ENCODE measurements at regions not wholly inside any gene's neighbourhood (a gene's known extent, or its start where the extent isn't known, plus 50 kb on each side); places are given as distances from the start of the nearest gene placed in this dataset.
"Not testable (repeated sequence)": the region's sequence is repeated elsewhere in the genome, so short reads cannot be mapped to it uniquely, and the experiment has no call there.

GRCh38 chr1:30460661-30461060, 262.7 kb downstream of the MATN1 start:
- H3K9me3 ChIP-seq (ENCODE audit: low read length) = no peaks in the 10 kb centered on the region

GRCh38 chr1:30458730-30459485, 264.5 kb downstream of the MATN1 start:
- not testable (repeated sequence) for H3K27me3 ChIP-seq (ENCODE audit: control insufficient read depth in 1 of 2, insufficient read depth in 2 of 2, low read length in 2 of 2); H3K9me3 ChIP-seq (ENCODE audit: low read length); H3K27ac ChIP-seq (ENCODE audit: low read depth, low read length); H3K9ac ChIP-seq (ENCODE audit: low read length); H3K4me3 ChIP-seq (ENCODE audit: low read depth in 1 of 2, low read length in 2 of 2); H3K4me1 ChIP-seq (ENCODE audit: insufficient read depth, low read length); H3K36me3 ChIP-seq (ENCODE audit: insufficient read depth, low read length)

More at GRCh38 chr1:30460661-30461060, 262.7 kb downstream of the MATN1 start:
- no peaks in the 10 kb centered on the region for H3K4me1 ChIP-seq (ENCODE audit: insufficient read depth, low read length)
- H3K27ac ChIP-seq (ENCODE audit: low read depth, low read length) = no peak overlapping the region
- H3K27me3 ChIP-seq (ENCODE audit: control insufficient read depth in 1 of 2, insufficient read depth in 2 of 2, low read length in 2 of 2) = no peaks in the 10 kb centered on the region
- H3K9ac ChIP-seq (ENCODE audit: low read length) = no peak overlapping the region
- H3K36me3 ChIP-seq (ENCODE audit: insufficient read depth, low read length) = no peaks in the 10 kb centered on the region
- no peak overlapping the region for H3K4me3 ChIP-seq (ENCODE audit: low read depth in 1 of 2, low read length in 2 of 2)

- no peak overlapping the region for H3K4me3 ChIP-seq (ENCODE audit: low read depth in 1 of 2, low read length in 2 of 2)
Observed at GRCh38 chr1:30452925-30453324, 270.5 kb downstream of the MATN1 start.

GRCh38 chr1:30452170-30452569, 271.2 kb downstream of the MATN1 start:
- Histone ChIP-seq H3K36me3 (ENCODE audit: insufficient read depth, low read length) (no peaks in the 10 kb centered on the region), H3K27me3 (ENCODE audit: control insufficient read depth in 1 of 2, insufficient read depth in 2 of 2, low read length in 2 of 2) (no peaks in the 10 kb centered on the region), H3K27ac (ENCODE audit: low read depth, low read length) (no peak overlapping the region), H3K4me3 (ENCODE audit: low read depth in 1 of 2, low read length in 2 of 2) (no peak overlapping the region), H3K4me1 (ENCODE audit: insufficient read depth, low read length) (no peaks in the 10 kb centered on the region), H3K9me3 (ENCODE audit: low read length) (no peaks in the 10 kb centered on the region), H3K9ac (ENCODE audit: low read length) (no peak overlapping the region)

More at GRCh38 chr1:30452925-30453324, 270.5 kb downstream of the MATN1 start:
- Histone ChIP-seq H3K9me3 (ENCODE audit: low read length) (no peaks in the 10 kb centered on the region), H3K4me1 (ENCODE audit: insufficient read depth, low read length) (no peaks in the 10 kb centered on the region), H3K36me3 (ENCODE audit: insufficient read depth, low read length) (no peaks in the 10 kb centered on the region), H3K27ac (ENCODE audit: low read depth, low read length) (no peak overlapping the region), H3K9ac (ENCODE audit: low read length) (no peak overlapping the region), H3K27me3 (ENCODE audit: control insufficient read depth in 1 of 2, insufficient read depth in 2 of 2, low read length in 2 of 2) (no peaks in the 10 kb centered on the region)

- no peaks in the 10 kb centered on the region for H3K27me3 ChIP-seq (ENCODE audit: control insufficient read depth in 1 of 2, insufficient read depth in 2 of 2, low read length in 2 of 2)
- no peaks in the 10 kb centered on the region for H3K9me3 ChIP-seq (ENCODE audit: low read length)
- no peak overlapping the region for H3K4me3 ChIP-seq (ENCODE audit: low read depth in 1 of 2, low read length in 2 of 2)
- no peak overlapping the region for H3K9ac ChIP-seq (ENCODE audit: low read length)
- no peaks in the 10 kb centered on the region for H3K36me3 ChIP-seq (ENCODE audit: insufficient read depth, low read length)
- H3K4me1 ChIP-seq (ENCODE audit: insufficient read depth, low read length) = no peaks in the 10 kb centered on the region
- H3K27ac ChIP-seq (ENCODE audit: low read depth, low read length) = no peak overlapping the region
Observed at GRCh38 chr1:30451532-30452125, 271.8 kb downstream of the MATN1 start.

GRCh38 chr1:30450818-30451233, 272.6 kb downstream of the MATN1 start:
- Histone ChIP-seq H3K4me1 (ENCODE audit: insufficient read depth, low read length) (no peaks in the 10 kb centered on the region), H3K4me3 (ENCODE audit: low read depth in 1 of 2, low read length in 2 of 2) (no peak overlapping the region)

GRCh38 chr1:30450148-30450817, 273.1 kb downstream of the MATN1 start:
- Histone ChIP-seq H3K4me1 (ENCODE audit: insufficient read depth, low read length) (no peaks in the 10 kb centered on the region), H3K27me3 (ENCODE audit: control insufficient read depth in 1 of 2, insufficient read depth in 2 of 2, low read length in 2 of 2) (no peaks in the 10 kb centered on the region), H3K9ac (ENCODE audit: low read length) (no peak overlapping the region), H3K4me3 (ENCODE audit: low read depth in 1 of 2, low read length in 2 of 2) (no peak overlapping the region), H3K27ac (ENCODE audit: low read depth, low read length) (no peak overlapping the region), H3K9me3 (ENCODE audit: low read length) (no peaks in the 10 kb centered on the region), H3K36me3 (ENCODE audit: insufficient read depth, low read length) (no peaks in the 10 kb centered on the region)

More at GRCh38 chr1:30450818-30451233, 272.6 kb downstream of the MATN1 start:
- Histone ChIP-seq H3K9me3 (ENCODE audit: low read length) (no peaks in the 10 kb centered on the region), H3K9ac (ENCODE audit: low read length) (no peak overlapping the region), H3K36me3 (ENCODE audit: insufficient read depth, low read length) (no peaks in the 10 kb centered on the region), H3K27me3 (ENCODE audit: control insufficient read depth in 1 of 2, insufficient read depth in 2 of 2, low read length in 2 of 2) (no peaks in the 10 kb centered on the region), H3K27ac (ENCODE audit: low read depth, low read length) (no peak overlapping the region)

GRCh38 chr1:30449428-30450147, 273.8 kb downstream of the MATN1 start:
- H3K9ac ChIP-seq (ENCODE audit: low read length) = no peak overlapping the region
- no peak overlapping the region for H3K4me3 ChIP-seq (ENCODE audit: low read depth in 1 of 2, low read length in 2 of 2)
- H3K9me3 ChIP-seq (ENCODE audit: low read length) = no peaks in the 10 kb centered on the region
- no peaks in the 10 kb centered on the region for H3K4me1 ChIP-seq (ENCODE audit: insufficient read depth, low read length)
- no peaks in the 10 kb centered on the region for H3K36me3 ChIP-seq (ENCODE audit: insufficient read depth, low read length)
- no peak overlapping the region for H3K27ac ChIP-seq (ENCODE audit: low read depth, low read length)
- H3K27me3 ChIP-seq (ENCODE audit: control insufficient read depth in 1 of 2, insufficient read depth in 2 of 2, low read length in 2 of 2) = no peaks in the 10 kb centered on the region

- no peaks in the 10 kb centered on the region for H3K4me1 ChIP-seq (ENCODE audit: insufficient read depth, low read length)
- H3K27me3 ChIP-seq (ENCODE audit: control insufficient read depth in 1 of 2, insufficient read depth in 2 of 2, low read length in 2 of 2) = no peaks in the 10 kb centered on the region
- H3K9me3 ChIP-seq (ENCODE audit: low read length) = no peaks in the 10 kb centered on the region
- H3K9ac ChIP-seq (ENCODE audit: low read length) = no peak overlapping the region
- H3K36me3 ChIP-seq (ENCODE audit: insufficient read depth, low read length) = no peaks in the 10 kb centered on the region
- H3K4me3 ChIP-seq (ENCODE audit: low read depth in 1 of 2, low read length in 2 of 2) = no peak overlapping the region
- no peak overlapping the region for H3K27ac ChIP-seq (ENCODE audit: low read depth, low read length)
Observed at GRCh38 chr1:30449003-30449402, 274.4 kb downstream of the MATN1 start.

- Histone ChIP-seq H3K9ac (ENCODE audit: low read length) (no peak overlapping the region), H3K27ac (ENCODE audit: low read depth, low read length) (no peak overlapping the region), H3K4me1 (ENCODE audit: insufficient read depth, low read length) (no peaks in the 10 kb centered on the region), H3K36me3 (ENCODE audit: insufficient read depth, low read length) (no peaks in the 10 kb centered on the region), H3K27me3 (ENCODE audit: control insufficient read depth in 1 of 2, insufficient read depth in 2 of 2, low read length in 2 of 2) (no peaks in the 10 kb centered on the region), H3K9me3 (ENCODE audit: low read length) (no peaks in the 10 kb centered on the region), H3K4me3 (ENCODE audit: low read depth in 1 of 2, low read length in 2 of 2) (no peak overlapping the region)
Observed at GRCh38 chr1:30447701-30448100, 275.7 kb downstream of the MATN1 start.

GRCh38 chr1:30447080-30447479, 276.3 kb downstream of the MATN1 start:
- Histone ChIP-seq H3K27me3 (ENCODE audit: control insufficient read depth in 1 of 2, insufficient read depth in 2 of 2, low read length in 2 of 2) (no peaks in the 10 kb centered on the region), H3K36me3 (ENCODE audit: insufficient read depth, low read length) (no peaks in the 10 kb centered on the region), H3K9me3 (ENCODE audit: low read length) (no peaks in the 10 kb centered on the region), H3K27ac (ENCODE audit: low read depth, low read length) (no peak overlapping the region), H3K4me3 (ENCODE audit: low read depth in 1 of 2, low read length in 2 of 2) (no peak overlapping the region), H3K4me1 (ENCODE audit: insufficient read depth, low read length) (no peaks in the 10 kb centered on the region), H3K9ac (ENCODE audit: low read length) (no peak overlapping the region)

Data from muscle layer of colon (tissue), 2 donors.